MCF 10A (cell line): ENCODE measurements at regions not wholly inside any gene's neighbourhood (a gene's known extent, or its start where the extent isn't known, plus 50 kb on each side); places are given as distances from the start of the nearest gene placed in this dataset.

Experiments used
- BruUV-seq: library from RNA; stranded (reverse); fragments of 400-500 nt; replicated peaks from 2 replicates; lab custom pipeline; 2021; lab: Mats Ljungman, UMichigan
- CTCF ChIA-PET: fragments of 300-600 bp; sonication (Branson Sonifier 250); formaldehyde crosslinking; extraction: SDS; loops from one replicate; lab custom pipeline; 2021; ENCODE audit warnings: antibody characterized with exemption, inconsistent platforms; lab: Yijun Ruan, JAX
- POLR2A ChIA-PET: fragments of 300-600, 350-650 bp; sonication (Branson Sonifier 250); formaldehyde crosslinking; extraction: SDS; loops from one replicate; lab custom pipeline; 2020; ENCODE audit warnings: antibody characterized with exemption, inconsistent platforms; lab: Yijun Ruan, JAX
- DNase-seq: peaks from one replicate; pipeline ENCODE4 v3.0.0-alpha.2; 2018; ENCODE audit not compliant: unreplicated experiment
- H3K27ac Mint-ChIP-seq: one replicate; pipeline ENCODE4 v1.8.0; 2022; ENCODE audit warnings: mild to moderate bottlenecking, low read depth, mixed read lengths; ENCODE audit not compliant: unreplicated experiment
- H3K27me3 Mint-ChIP-seq: one replicate; pipeline ENCODE4 v1.8.0; 2022; ENCODE audit warnings: mixed read lengths; ENCODE audit not compliant: insufficient read depth, unreplicated experiment
- H3K36me3 Mint-ChIP-seq: one replicate; pipeline ENCODE4 v1.8.0; 2022; ENCODE audit warnings: mild to moderate bottlenecking, moderate library complexity, mixed read lengths; ENCODE audit not compliant: insufficient read depth, unreplicated experiment
- H3K4me1 Mint-ChIP-seq: one replicate; pipeline ENCODE4 v1.8.0; 2022; ENCODE audit warnings: mixed read lengths; ENCODE audit not compliant: insufficient read depth, unreplicated experiment
- H3K4me3 Mint-ChIP-seq: one replicate; pipeline ENCODE4 v1.8.0; 2022; ENCODE audit warnings: mild to moderate bottlenecking, moderate library complexity, mixed read lengths; ENCODE audit not compliant: unreplicated experiment
- H3K9me3 Mint-ChIP-seq: one replicate; pipeline ENCODE4 v1.8.0; 2022; ENCODE audit warnings: mixed read lengths; ENCODE audit not compliant: unreplicated experiment
- intact Hi-C: fragments of 100-400 bp; cut with micrococcal nuclease; formaldehyde crosslinking; loops from 2 replicates; pipeline ENCODE4 v1.14.1; 2022
- TF ChIP-seq, protein P1 (sequence below): fragments of 200-600 bp; IDR thresholded peaks from one replicate; pipeline ENCODE4 v1.8.0; 2022; ENCODE audit warnings: antibody characterized with exemption, mild to moderate bottlenecking; ENCODE audit not compliant: unreplicated experiment

DNA sequence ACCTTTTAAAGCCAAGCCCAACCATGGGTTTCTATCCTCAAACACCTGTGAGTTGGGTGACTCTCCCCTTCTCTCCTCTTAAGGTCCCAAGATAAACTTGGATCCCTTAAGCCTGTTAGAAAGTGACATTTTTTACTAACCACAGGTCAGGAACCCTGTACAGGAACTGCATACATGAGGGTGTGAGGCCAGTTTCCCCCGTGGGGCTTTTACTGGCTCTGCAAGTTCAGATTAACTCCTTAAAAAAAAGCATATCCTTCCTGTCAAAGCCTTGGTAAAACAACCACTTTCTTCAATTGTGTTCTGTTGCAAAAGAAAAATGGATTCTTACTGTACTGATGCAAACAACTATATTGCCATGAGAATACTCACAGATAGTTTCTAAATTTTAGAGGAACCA is 2638.7 kb upstream of the PCDH20 start:
- intact Hi-C loops, result no loop called here
- Mint-ChIP-seq H3K4me1 (no peaks in the 10 kb centered on the region), H3K9me3 (no peaks in the 10 kb centered on the region), H3K27me3 (no peaks in the 10 kb centered on the region), H3K27ac (no peak overlapping the region), H3K36me3 (no peaks in the 10 kb centered on the region), H3K4me3 (no peak overlapping the region)
- DNase-seq, result no peak
- no TSS peak for BruUV-seq
- TF ChIP-seq, protein P1, sequence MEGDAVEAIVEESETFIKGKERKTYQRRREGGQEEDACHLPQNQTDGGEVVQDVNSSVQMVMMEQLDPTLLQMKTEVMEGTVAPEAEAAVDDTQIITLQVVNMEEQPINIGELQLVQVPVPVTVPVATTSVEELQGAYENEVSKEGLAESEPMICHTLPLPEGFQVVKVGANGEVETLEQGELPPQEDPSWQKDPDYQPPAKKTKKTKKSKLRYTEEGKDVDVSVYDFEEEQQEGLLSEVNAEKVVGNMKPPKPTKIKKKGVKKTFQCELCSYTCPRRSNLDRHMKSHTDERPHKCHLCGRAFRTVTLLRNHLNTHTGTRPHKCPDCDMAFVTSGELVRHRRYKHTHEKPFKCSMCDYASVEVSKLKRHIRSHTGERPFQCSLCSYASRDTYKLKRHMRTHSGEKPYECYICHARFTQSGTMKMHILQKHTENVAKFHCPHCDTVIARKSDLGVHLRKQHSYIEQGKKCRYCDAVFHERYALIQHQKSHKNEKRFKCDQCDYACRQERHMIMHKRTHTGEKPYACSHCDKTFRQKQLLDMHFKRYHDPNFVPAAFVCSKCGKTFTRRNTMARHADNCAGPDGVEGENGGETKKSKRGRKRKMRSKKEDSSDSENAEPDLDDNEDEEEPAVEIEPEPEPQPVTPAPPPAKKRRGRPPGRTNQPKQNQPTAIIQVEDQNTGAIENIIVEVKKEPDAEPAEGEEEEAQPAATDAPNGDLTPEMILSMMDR, result no peak
- CTCF ChIA-PET, result no interaction called here
- POLR2A ChIA-PET, result no interaction called here

DNA sequence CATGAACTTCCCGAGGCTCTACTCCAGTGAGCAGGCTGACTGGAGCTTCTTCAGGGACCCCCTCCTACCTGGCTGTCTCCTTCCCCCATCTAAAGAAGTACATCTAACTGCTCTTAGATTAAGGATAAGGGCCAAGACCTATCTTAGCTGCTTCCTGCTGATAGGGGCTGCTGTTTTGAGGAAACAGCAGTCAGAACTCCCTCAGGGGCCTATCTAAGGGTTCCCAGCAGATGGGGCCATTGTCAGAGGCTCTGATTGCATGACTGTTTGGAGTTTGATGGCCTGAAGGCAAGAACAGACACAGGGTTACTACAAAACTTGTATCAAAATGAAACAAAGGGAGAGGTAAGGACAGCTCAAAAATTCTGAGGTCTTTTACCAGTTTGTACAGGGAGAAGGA is 2636.9 kb upstream of the PCDH20 start:
- intact Hi-C loops, result no loop called here
- TF ChIP-seq, protein P1, result no peak
- Mint-ChIP-seq H3K27me3 (no peaks in the 10 kb centered on the region), H3K4me3 (no peak overlapping the region), H3K27ac (no peak overlapping the region), H3K36me3 (no peaks in the 10 kb centered on the region), H3K9me3 (no peaks in the 10 kb centered on the region), H3K4me1 (no peaks in the 10 kb centered on the region)
- BruUV-seq, result no TSS peak
- ChIA-PET POLR2A (interaction anchor here (0.6 to 0.7 kb wide), 2 partner anchors 20 to 35 kb away, joined by 3 read pairs; no protein-coding TSS in a partner anchor), CTCF (interaction anchor here (0.6 kb wide), 1 partner anchor 41 kb away, joined by 3 read pairs; no protein-coding TSS in a partner anchor)
- no peak for DNase-seq

DNA sequence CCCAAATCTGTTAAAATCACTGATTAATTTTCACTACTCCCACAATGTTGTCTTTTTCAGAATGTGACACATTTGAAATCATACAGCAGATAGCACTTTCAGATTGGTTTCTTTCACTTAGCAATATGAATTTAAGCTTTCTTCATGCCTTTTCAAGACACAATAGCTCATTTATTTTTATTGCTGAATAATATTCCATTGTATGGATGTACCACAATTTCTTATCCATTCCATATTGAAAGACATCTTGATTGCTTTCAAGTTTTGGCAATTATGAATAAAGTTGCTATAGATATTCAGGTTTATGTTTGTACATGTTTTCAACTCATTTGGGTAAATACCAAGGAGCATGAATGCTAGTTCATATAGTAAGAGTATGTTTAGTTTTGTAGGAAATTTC is 2635.6 kb upstream of the PCDH20 start:
- no peak overlapping the region for H3K4me3 Mint-ChIP-seq
- no peak for DNase-seq
- CTCF ChIA-PET, result no interaction called here
- no TSS peak for BruUV-seq
- TF ChIP-seq, protein P1, result no peak
- intact Hi-C loops, result no loop called here
- no peaks in the 10 kb centered on the region for H3K27me3 Mint-ChIP-seq
- POLR2A ChIA-PET, result interaction anchor here (0.7 kb wide), 1 partner anchor 120 kb away, joined by 4 read pairs; no protein-coding TSS in a partner anchor
- H3K4me1 Mint-ChIP-seq, result no peaks in the 10 kb centered on the region
- no peaks in the 10 kb centered on the region for H3K9me3 Mint-ChIP-seq
- H3K27ac Mint-ChIP-seq, result no peak overlapping the region
- no peaks in the 10 kb centered on the region for H3K36me3 Mint-ChIP-seq

DNA sequence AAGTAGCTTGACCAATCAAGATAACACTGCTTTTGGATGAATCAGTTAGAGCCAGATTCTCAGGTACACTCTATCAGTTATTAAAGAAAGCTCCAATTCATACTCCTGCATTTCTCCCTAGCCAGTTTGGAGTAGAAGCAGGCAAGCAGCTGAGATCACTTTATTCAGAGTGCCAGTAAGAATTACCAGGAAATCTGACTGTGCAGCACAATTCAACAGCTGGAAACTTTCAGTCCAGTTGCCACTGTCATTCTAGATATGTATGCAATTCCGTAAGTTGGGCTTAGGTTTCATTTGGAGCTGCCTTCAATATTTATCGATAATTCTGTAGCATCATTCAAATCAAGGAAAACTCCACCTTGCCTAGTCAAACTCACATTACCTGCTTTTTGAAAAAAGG is 2625.6 kb upstream of the PCDH20 start:
- Mint-ChIP-seq H3K9me3 (no peaks in the 10 kb centered on the region), H3K27ac (no peak overlapping the region), H3K4me3 (no peak overlapping the region), H3K27me3 (no peaks in the 10 kb centered on the region), H3K4me1 (no peaks in the 10 kb centered on the region), H3K36me3 (no peaks in the 10 kb centered on the region)
- ChIA-PET POLR2A (no interaction called here), CTCF (no interaction called here)
- intact Hi-C loops, result no loop called here
- BruUV-seq, result no TSS peak
- DNase-seq, result no peak
- TF ChIP-seq, protein P1, result no peak
